HG03432 (cell line): ENCODE measurements at regions not wholly inside any gene's neighbourhood (a gene's known extent, or its start where the extent isn't known, plus 50 kb on each side); places are given as distances from the start of the nearest gene placed in this dataset.
"Not testable (repeated sequence)": the region's sequence is repeated elsewhere in the genome, so short reads cannot be mapped to it uniquely, and the experiment has no call there.

ENCODE experiments used
- ATAC-seq: cut with Tn5 transposase; IDR thresholded peaks from one replicate; pipeline ENCODE4 v1.9.1; 2021; ENCODE audit warnings: mild to moderate bottlenecking, moderate library complexity; ENCODE audit not compliant: unreplicated experiment

- not testable (repeated sequence) for ATAC-seq
Measured at GRCh38 chr17:21514567-21514966, 138.4 kb downstream of the KCNJ12 start.

- ATAC-seq = no peak
Measured at GRCh38 chr17:21517538-21518293, 141.6 kb downstream of the KCNJ12 start.

- ATAC-seq = no peak
Measured at GRCh38 chr17:21522755-21523336, 146.7 kb downstream of the KCNJ12 start.

GRCh38 chr17:21523497-21524210 lies 147.5 kb downstream of the KCNJ12 start:
- ATAC-seq = no peak

GRCh38 chr17:21524211-21524591 lies 148.0 kb downstream of the KCNJ12 start:
- ATAC-seq = no peak

GRCh38 chr17:21525464-21526130 lies 149.4 kb downstream of the KCNJ12 start:
- no peak for ATAC-seq

GRCh38 chr17:21528031-21528695 lies 152.0 kb downstream of the KCNJ12 start:
- no peak for ATAC-seq

- ATAC-seq = no peak
Measured at GRCh38 chr17:21530311-21530710, 154.2 kb downstream of the KCNJ12 start.

- ATAC-seq = no peak
Measured at GRCh38 chr17:21530841-21531240, 154.7 kb downstream of the KCNJ12 start.

GRCh38 chr17:21532763-21533385 lies 156.7 kb downstream of the KCNJ12 start:
- ATAC-seq = no peak

- ATAC-seq = no peak
Measured at GRCh38 chr17:21535686-21536375, 156.5 kb upstream of the KCNJ18 start.

- no peak for ATAC-seq
Measured at GRCh38 chr17:21537302-21537701, 155.0 kb upstream of the KCNJ18 start.

GRCh38 chr17:21538615-21539014 lies 153.7 kb upstream of the KCNJ18 start:
- ATAC-seq = no peak

GRCh38 chr17:21539146-21539545 lies 153.2 kb upstream of the KCNJ18 start:
- no peak for ATAC-seq

- no peak for ATAC-seq
Measured at GRCh38 chr17:21540502-21540901, 151.8 kb upstream of the KCNJ18 start.

- ATAC-seq = no peak
Measured at GRCh38 chr17:21542070-21542469, 150.3 kb upstream of the KCNJ18 start.

- ATAC-seq = no peak
Measured at GRCh38 chr17:21542991-21543390, 149.3 kb upstream of the KCNJ18 start.

GRCh38 chr17:21545064-21545463 lies 147.3 kb upstream of the KCNJ18 start:
- no peak for ATAC-seq

- ATAC-seq = no peak
Measured at GRCh38 chr17:21548236-21548635, 144.1 kb upstream of the KCNJ18 start.

GRCh38 chr17:21549107-21549687 lies 143.1 kb upstream of the KCNJ18 start:
- ATAC-seq = no peak
